ENCODE measurements at regions not wholly inside any gene's neighbourhood (a gene's known extent, or its start where the extent isn't known, plus 50 kb on each side); places are given as distances from the start of the nearest gene placed in this dataset.
"Not testable (repeated sequence)": the region's sequence is repeated elsewhere in the genome, so short reads cannot be mapped to it uniquely, and the experiment has no call there.

- DNase-seq = not testable (repeated sequence)
These were observed 676.4 kb upstream of the ZNF337 start for GRCh38 chr20:26373066-26373465.

- DNase-seq = no peak
These were observed 657.9 kb upstream of the ZNF337 start for GRCh38 chr20:26354511-26354910.

GRCh38 chr20:26347396-26347795 is 650.7 kb upstream of the ZNF337 start:
- no peak for DNase-seq

- not testable (repeated sequence) for DNase-seq
These were observed 643.9 kb upstream of the ZNF337 start for GRCh38 chr20:26340460-26341065.

- DNase-seq = no peak
These were observed 627.5 kb upstream of the ZNF337 start for GRCh38 chr20:26324177-26324576.

GRCh38 chr20:26315054-26315453 is 618.4 kb upstream of the ZNF337 start:
- no peak for DNase-seq

- not testable (repeated sequence) for DNase-seq
These were observed 613.1 kb upstream of the ZNF337 start for GRCh38 chr20:26309720-26310119.

- no peak for DNase-seq
These were observed 612.3 kb upstream of the ZNF337 start for GRCh38 chr20:26308961-26309360.

GRCh38 chr20:26295006-26295405 is 598.4 kb upstream of the ZNF337 start:
- no peak for DNase-seq

- not testable (repeated sequence) for DNase-seq
These were observed 591.9 kb upstream of the ZNF337 start for GRCh38 chr20:26288379-26289061.

GRCh38 chr20:26279238-26279637 is 582.6 kb upstream of the ZNF337 start:
- DNase-seq = no peak

- DNase-seq = no peak
These were observed 580.7 kb upstream of the ZNF337 start for GRCh38 chr20:26277339-26277738.

GRCh38 chr20:26276554-26277210 is 580.0 kb upstream of the ZNF337 start:
- no peak for DNase-seq

- not testable (repeated sequence) for DNase-seq
These were observed 572.1 kb upstream of the ZNF337 start for GRCh38 chr20:26268762-26269161.

GRCh38 chr20:26260925-26261324 is 564.3 kb upstream of the ZNF337 start:
- DNase-seq = not testable (repeated sequence)

- not testable (repeated sequence) for DNase-seq
These were observed 555.8 kb upstream of the ZNF337 start for GRCh38 chr20:26252311-26252975.

GRCh38 chr20:26251376-26251775 is 554.7 kb upstream of the ZNF337 start:
- not testable (repeated sequence) for DNase-seq

GRCh38 chr20:26250249-26251114 is 553.8 kb upstream of the ZNF337 start:
- not testable (repeated sequence) for DNase-seq

GRCh38 chr20:26243731-26244130 is 547.1 kb upstream of the ZNF337 start:
- no peak for DNase-seq

- DNase-seq = not testable (repeated sequence)
These were observed 524.0 kb upstream of the ZNF337 start for GRCh38 chr20:26220609-26221008.

- DNase-seq = not testable (repeated sequence)
These were observed 522.9 kb upstream of the ZNF337 start for GRCh38 chr20:26219546-26219945.

GRCh38 chr20:26218301-26218700 is 521.6 kb upstream of the ZNF337 start:
- no peak for DNase-seq

- DNase-seq = no peak
These were observed 519.4 kb upstream of the ZNF337 start for GRCh38 chr20:26216025-26216424.

Measured in NCI-H446 treated with DMSO at 0.1 percent for 48 hours (cell line).